ENCODE measurements at regions not wholly inside any gene's neighbourhood (a gene's known extent, or its start where the extent isn't known, plus 50 kb on each side); places are given as distances from the start of the nearest gene placed in this dataset.
"Not testable (repeated sequence)": the region's sequence is repeated elsewhere in the genome, so short reads cannot be mapped to it uniquely, and the experiment has no call there.

GRCh38 chr6:96276305-96276704 lies 245.3 kb upstream of the UFL1 start:
- no peak for DNase-seq

GRCh38 chr6:96276856-96277255 lies 244.8 kb upstream of the UFL1 start:
- no peak for DNase-seq

- DNase-seq = no peak
These were observed 242.5 kb upstream of the UFL1 start for GRCh38 chr6:96279084-96279483.

- DNase-seq = no peak
These were observed 235.1 kb upstream of the UFL1 start for GRCh38 chr6:96286503-96286902.

GRCh38 chr6:96299525-96299924 lies 222.1 kb upstream of the UFL1 start:
- no peak for DNase-seq

- DNase-seq = no peak
These were observed 220.6 kb upstream of the UFL1 start for GRCh38 chr6:96301023-96301422.

GRCh38 chr6:96301781-96302180 lies 219.8 kb upstream of the UFL1 start:
- no peak for DNase-seq

GRCh38 chr6:96302991-96303390 lies 218.6 kb upstream of the UFL1 start:
- DNase-seq = no peak

- DNase-seq = no peak
These were observed 216.6 kb upstream of the UFL1 start for GRCh38 chr6:96304997-96305396.

GRCh38 chr6:96330884-96331283 lies 190.7 kb upstream of the UFL1 start:
- no peak for DNase-seq

GRCh38 chr6:96340164-96340563 lies 181.4 kb upstream of the UFL1 start:
- DNase-seq = no peak

- no peak for DNase-seq
These were observed 176.1 kb upstream of the UFL1 start for GRCh38 chr6:96345501-96345900.

GRCh38 chr6:96381246-96381645 lies 140.4 kb upstream of the UFL1 start:
- no peak for DNase-seq

- peak; percentile 62 for DNase-seq
These were observed 129.7 kb upstream of the UFL1 start for GRCh38 chr6:96391776-96392360.

- no peak for DNase-seq
These were observed 126.9 kb upstream of the UFL1 start for GRCh38 chr6:96394727-96395126.

GRCh38 chr6:96410467-96410866 lies 111.1 kb upstream of the UFL1 start:
- DNase-seq = no peak

GRCh38 chr6:96420294-96420693 lies 101.3 kb upstream of the UFL1 start:
- no peak for DNase-seq

GRCh38 chr6:96433950-96434349 lies 87.7 kb upstream of the UFL1 start:
- no peak for DNase-seq

- DNase-seq = no peak
These were observed 85.2 kb upstream of the UFL1 start for GRCh38 chr6:96436398-96436797.

GRCh38 chr6:96437228-96437627 lies 84.4 kb upstream of the UFL1 start:
- not testable (repeated sequence) for DNase-seq

GRCh38 chr6:96450082-96450769 lies 71.4 kb upstream of the UFL1 start:
- no peak for DNase-seq

- no peak for DNase-seq
These were observed 70.9 kb upstream of the UFL1 start for GRCh38 chr6:96450770-96451130.

- no peak for DNase-seq
These were observed 62.8 kb upstream of the UFL1 start for GRCh38 chr6:96458771-96459170.

GRCh38 chr6:96460052-96460700 lies 61.4 kb upstream of the UFL1 start:
- no peak for DNase-seq
